Epithelial cell of prostate (primary cell): ENCODE measurements at regions not wholly inside any gene's neighbourhood (a gene's known extent, or its start where the extent isn't known, plus 50 kb on each side); places are given as distances from the start of the nearest gene placed in this dataset.
"Not testable (repeated sequence)": the region's sequence is repeated elsewhere in the genome, so short reads cannot be mapped to it uniquely, and the experiment has no call there.

Source experiments
- DNase-seq: peaks from one replicate; pipeline ENCODE4 v3.0.0-alpha.2; 2011; ENCODE audit warnings: low read depth, low spot score
- H3K27ac ChIP-seq: fragments of 450-650 bp; 2 replicates; pipeline ENCODE4 v1.5.1; 2017; ENCODE audit warnings: mild to moderate bottlenecking

DNA sequence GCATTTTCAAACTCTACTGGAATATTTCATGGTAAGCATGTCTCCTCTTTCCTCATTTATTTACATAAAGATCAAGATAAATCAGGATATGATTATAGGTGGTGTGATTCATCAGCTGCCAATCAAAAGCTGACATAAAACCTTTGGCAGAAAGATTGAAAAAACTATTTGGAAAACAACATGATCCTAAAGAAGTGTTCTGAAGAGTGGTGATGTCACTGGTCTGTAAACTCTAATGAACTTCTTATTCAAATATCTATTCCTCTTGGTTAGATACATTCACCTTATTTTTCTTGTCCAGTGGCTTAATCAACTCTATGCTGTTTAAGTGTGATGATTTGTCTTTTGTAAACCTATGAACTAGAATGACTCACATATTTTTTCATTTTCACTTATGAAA is 535.5 kb upstream of the CITED2 start:
- H3K27ac ChIP-seq, result no peak overlapping the region
- DNase-seq, result peak; percentile 2

DNA sequence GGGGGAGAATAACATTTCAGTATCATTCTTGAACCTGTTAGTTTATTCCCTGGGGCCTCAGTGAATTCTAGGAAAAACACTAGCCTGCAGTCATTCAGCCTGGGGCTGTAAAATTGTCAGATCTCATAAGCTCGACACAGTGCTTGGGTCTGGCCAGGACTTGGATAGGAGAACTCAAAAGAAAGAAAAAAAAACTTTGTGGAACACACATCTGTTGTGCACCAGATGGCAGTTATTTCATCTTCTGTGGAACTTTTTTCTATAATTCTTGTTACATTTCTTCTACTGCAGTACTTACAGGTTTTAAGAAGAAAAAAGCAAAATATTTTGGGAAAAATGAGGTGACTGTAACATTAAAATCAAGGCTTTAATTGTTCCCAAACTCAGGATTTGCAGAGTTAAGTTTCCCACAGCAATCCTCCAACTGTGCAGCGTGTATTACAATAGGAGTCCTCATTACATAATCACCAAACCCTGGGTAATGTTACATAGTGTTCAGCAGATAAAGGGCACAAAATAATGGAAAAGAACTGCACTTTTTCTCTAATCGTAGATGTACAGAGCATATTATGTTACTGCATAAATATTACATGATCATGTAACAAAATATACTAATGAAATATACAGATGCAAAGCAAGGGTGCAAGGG is 531.1 kb upstream of the CITED2 start:
- no peak for DNase-seq
- H3K27ac ChIP-seq, result no peak overlapping the region

DNA sequence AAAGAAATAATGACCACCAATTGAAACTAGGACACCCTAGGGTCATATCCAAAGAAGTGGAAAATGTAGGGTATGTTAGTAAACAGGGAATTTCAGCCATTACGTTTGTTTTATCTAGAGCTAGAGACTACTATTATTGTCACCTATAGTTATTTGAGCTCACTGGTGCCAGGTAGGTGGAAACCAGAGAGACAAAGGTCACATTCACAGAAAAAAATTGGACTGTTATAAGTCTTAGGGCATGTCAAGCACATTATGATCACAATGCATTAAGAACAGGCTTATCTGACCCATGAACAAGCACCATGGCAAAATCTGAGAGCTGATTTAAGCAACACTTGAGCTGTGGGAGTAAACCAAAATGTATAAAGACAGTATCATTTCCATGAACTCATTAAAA is 530.1 kb upstream of the CITED2 start:
- DNase-seq, result no peak
- H3K27ac ChIP-seq, result no peak overlapping the region

DNA sequence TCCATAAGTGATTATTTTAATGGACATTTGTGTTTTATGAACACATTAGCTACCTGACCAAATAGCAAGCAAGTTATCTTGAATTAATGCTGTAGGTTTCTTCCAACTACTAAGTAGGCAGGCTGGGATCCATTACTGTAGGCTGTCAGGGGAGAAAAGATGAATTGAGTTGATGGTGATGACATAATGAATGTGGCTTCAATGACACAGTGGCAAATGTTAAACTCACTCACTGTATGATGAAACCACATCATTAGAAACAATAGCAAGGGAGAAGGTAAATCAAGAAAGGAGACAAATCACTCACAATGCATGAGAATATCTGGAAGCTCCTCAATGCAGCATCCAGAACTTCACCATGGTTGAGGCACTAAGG is 529.7 kb upstream of the CITED2 start:
- no peak overlapping the region for H3K27ac ChIP-seq
- DNase-seq, result no peak

DNA sequence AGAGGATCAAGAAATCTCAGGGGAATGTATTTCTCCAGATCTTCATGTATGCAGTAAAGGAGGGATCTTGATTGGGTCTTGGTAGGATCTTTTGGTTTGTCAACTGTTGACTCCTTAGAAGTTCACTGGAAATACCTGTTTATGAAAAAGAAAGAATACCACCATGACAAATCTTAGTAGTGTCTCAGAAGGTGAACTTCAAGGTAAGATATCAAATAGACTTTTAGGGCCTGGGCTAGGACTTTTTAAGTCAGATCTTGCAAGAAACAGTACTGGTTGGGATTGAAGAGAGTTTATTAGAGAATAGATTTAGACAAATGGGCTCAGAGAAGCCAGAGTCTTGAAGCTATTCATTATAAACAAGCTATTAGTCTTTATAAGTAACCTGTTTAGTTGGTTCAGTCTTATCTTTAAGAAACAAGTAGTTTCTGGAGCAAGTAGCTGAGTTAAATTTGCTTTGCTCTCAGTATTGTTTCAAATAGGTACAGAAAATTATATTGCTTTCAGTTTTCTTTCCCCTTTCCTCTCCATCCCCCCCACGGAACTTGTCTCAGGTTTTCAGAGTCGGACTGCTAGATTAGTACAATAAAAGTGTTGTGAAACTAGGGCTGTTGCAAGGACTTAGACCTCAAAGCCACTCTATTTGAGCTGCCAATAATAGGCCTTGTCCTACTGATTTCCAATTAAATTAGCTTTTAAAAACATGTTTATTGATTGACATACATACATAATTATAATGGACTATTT is 529.1 kb upstream of the CITED2 start:
- DNase-seq, result no peak
- no peak overlapping the region for H3K27ac ChIP-seq

DNA sequence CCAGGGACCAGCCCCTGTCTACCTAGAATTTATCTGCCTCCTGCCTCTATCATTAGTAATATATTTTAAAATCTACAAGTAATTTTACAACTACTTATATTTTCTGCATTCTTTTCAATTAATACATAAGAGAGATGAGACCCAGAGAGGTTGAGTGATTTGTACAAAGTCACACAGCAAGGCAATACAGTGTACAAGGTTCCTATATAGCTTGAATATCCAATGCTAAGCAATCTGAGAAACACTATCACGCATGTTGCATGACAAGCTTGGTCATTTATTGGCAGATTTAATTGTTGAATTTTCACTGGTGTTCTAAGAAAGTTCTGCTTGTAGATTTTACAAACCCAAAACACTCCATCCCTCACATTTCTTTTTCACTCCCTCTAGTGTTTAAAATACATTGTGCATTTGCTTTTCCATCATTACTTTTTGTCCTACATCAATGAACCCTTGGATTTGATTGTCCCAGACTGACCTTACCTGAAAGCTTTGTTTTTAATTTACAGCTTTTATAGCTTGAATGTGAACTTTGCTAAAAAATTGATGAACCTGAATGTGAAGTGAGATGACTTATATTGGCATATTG is 520.9 kb upstream of the CITED2 start:
- no peak for DNase-seq
- H3K27ac ChIP-seq, result no peak overlapping the region

DNA sequence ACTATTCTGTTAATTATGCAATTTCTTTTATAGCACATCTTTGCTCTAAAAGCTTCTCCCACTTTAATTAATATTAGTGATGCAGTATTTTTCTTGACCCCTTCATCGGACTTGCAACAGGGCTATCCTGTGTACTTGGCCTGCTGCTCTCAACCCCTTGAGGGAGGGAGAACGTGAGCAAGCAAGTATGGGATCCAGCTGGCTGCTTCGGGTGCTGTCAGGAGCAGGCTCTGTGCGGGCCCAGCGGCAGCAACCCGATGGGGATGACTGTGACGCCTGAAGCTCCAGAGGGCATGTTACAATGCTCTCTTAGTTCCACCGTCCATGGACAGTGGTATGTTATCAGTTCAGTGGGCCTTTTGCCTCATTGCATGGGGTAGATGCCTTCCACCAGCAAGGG is 519.8 kb upstream of the CITED2 start:
- H3K27ac ChIP-seq, result no peak overlapping the region
- DNase-seq, result no peak

DNA sequence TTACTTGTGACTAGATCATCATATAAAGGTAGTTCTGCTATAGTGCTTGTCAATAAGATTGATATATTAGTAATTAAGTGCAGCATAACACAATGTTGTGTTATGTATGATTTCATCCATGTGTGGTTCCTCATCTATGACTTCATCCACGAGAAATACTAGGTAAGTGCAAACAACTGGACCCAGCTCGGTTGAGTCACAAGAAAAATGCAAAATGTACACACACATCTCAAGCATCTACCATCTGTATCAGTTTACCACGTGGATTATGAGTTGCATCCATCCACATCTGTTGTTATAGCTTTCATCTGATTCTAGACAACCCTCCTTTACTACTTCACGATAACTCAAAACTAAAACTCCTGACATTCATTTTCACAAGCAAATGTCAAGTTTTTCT is 517.0 kb upstream of the CITED2 start:
- no peak for DNase-seq
- no peak overlapping the region for H3K27ac ChIP-seq

DNA sequence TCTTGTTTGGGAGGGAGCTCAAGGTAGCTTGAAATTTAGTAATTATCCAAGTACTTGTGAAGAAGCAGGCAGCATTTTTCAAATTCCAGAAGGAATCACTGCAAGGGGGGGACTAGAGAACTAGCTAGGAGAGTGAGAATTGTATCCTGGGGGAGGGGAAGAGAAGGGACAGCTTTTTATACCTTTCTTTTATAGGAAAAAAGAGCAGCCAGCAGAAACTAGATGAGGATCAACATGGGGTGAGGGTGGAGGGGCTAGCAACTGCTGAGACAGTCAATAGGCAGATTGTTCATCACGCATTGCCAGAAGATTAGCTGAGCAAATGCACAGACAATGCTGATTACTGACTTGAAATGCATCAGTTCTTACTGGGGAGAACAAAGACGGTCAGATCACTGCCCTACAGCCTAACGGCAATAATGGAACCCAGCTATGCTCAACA is 514.3 kb upstream of the CITED2 start:
- H3K27ac ChIP-seq, result no peak overlapping the region
- no peak for DNase-seq

DNA sequence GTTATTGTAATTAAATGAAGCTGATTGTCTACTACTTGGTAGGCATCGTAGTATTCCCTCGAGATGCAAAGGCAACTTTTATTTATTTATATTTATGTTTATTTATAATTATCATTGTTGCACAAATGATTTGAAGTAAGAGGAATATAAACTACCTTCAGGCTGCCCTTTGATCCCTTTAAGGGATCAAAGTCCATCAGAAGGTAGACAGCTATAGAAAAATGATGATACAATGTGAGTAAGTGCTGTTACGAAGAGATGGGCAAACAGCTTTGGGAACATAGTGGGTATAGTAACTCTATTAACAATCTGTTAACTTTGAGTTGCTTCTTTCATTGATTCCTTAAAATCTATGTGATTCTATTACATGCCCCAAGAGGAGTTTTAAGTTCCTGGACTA is 512.8 kb upstream of the CITED2 start:
- no peak for DNase-seq
- H3K27ac ChIP-seq, result no peak overlapping the region

DNA sequence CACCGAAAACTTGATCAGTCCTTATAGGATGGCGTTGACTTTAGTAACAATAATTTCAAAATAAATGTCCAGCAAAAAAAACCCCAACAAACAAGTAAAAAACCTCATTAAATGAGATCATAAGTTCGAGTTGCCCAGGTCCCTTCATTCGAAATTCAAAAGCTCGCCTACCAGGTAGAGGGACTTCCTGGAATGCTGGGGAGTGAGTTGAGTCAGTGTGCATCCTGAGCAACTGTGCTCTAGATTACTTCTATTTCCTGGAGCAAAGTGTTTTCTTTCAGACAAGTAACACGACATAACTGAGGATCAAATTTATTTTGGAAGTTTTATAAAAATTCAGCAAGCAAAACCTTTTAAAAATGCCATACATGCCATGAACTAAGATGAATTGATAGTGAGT is 511.9 kb upstream of the CITED2 start:
- no peak for DNase-seq

DNA sequence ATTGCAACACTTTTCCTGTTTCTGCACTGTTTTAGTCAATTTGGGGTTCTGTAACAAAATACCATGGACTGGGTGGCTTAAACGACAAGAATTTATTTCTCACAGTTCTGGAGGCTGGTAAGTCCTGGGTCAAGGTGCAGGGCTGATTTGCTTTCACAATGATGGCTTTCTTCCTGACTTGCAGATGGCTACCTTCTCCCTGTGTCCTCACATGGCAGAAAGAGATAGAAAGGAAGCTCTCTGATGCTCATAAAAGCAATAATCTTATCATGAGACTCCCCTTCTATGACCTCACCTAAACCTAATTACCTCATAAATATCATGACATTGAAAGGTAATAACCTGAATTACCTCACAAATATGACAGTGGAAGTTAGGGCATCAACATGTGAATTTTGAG is 511.5 kb upstream of the CITED2 start:
- DNase-seq, result no peak
- H3K27ac ChIP-seq, result no peak overlapping the region

More for the DNA sequence above, 511.9 kb upstream of the CITED2 start:
- H3K27ac ChIP-seq, result no peak overlapping the region

DNA sequence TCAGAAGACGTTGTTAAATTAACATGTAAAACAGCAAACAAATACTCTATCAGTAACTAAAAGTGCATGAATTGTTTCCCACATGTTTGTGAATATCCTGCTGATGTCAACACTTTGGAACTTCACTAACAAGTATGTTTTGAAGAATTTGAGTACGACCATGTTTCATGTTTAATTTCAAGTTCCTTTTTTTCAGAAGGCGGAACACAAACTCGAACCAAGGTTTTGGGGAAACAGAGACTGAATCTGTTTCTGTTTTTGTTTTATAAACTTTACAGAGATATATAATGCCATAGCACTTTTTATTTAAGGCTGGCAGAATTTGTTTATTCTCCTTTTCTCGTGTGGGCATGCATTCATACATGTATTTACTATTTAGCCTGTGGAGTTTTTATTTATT is 509.3 kb upstream of the CITED2 start:
- DNase-seq, result no peak
- H3K27ac ChIP-seq, result no peak overlapping the region

DNA sequence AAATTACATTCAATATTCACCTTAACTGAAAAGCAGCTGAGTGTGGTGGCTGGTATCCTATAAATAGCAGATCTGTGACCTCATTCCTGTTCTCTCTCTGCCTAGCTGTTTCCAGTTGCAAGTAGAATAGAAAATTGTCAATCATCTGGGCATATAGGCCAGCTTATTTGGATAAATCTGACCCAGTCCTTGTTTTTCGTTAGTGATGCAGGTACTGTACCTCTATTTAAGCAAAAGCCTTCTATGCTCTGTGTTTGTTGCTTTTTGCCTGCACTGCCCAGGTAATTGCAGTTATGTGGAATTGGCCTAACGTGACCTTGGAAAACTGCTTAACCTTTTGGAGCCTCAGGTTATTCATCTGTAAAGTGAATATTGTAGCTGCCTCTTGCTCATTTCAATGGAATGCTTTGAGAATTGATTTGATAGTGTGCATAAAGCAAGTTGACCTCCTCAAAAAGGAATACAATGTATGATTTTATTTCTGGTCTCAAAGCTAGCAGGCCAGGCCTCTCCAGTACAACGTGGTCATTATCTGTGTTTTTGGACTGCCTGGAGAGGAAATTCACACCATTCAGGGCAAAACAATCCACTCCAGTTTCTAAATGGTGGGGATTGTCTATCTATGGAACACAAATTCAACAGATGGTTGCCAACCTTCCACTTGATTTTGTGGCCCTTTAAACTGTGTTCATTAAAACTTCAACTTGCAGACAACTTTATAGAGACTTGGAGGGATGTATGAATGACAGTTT is 508.7 kb upstream of the CITED2 start:
- no peak overlapping the region for H3K27ac ChIP-seq
- no peak for DNase-seq

DNA sequence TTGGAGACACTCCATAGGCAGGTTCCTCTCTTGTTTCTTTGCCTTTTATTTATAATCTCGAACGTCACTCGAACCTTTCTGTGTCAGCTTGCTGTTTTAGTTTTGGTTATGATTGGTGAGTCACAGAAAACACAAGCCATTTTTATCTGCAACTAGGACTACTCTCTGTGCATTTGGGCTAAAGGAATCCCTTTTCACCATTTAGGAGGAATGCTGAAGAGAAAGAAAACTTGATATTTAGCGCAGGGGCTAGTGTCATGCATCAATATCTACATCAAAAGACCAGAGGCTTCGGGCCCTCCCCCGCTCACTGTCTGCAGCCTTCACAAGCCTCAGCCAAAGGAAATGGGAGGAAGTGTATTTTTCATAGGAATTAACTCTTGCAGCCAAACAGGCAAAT is 507.8 kb upstream of the CITED2 start:
- H3K27ac ChIP-seq, result no peak overlapping the region
- no peak for DNase-seq

DNA sequence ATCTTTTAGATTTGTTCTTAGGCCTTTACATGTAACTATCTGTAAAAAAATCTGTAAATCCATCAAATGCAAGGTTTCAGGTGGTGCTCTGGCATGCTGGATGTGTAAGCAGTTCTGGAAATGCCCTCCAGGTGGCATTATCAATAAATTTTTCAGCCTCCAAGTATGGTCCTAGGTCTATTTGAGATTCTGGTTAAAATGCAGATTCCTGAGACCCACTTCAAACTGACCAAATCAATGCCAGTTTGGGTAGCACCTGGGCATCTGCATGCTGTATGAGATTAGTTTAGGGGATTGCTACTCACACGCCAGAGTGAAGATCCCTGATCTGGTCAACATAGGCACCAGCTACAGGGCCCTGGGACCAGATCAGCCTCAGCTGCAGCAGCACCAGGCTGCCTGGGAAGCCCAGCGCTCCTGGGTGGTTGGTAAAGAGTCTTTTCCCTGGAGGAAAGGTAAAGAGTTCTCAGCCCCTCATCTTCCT is 507.3 kb upstream of the CITED2 start:
- DNase-seq, result no peak
- H3K27ac ChIP-seq, result no peak overlapping the region

DNA sequence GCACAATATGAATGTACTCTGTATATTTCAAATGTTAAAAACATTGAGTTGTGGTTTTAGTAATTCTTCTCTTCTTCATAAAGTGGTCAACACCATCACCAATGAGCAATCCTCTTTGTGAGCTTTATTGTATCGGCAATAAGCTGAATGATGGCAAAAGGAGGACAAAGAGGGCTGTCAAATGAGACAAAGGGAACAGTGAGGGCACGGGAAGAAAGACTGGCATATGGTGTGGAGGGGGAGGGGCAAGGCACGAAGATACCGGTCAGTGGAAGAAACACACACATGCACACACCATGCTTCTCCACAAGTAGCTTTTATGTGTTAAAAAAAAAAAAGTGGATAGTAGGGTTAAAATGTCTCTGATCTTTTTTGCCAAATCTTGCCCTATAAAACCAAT is 506.8 kb upstream of the CITED2 start:
- DNase-seq, result no peak
- H3K27ac ChIP-seq, result no peak overlapping the region

DNA sequence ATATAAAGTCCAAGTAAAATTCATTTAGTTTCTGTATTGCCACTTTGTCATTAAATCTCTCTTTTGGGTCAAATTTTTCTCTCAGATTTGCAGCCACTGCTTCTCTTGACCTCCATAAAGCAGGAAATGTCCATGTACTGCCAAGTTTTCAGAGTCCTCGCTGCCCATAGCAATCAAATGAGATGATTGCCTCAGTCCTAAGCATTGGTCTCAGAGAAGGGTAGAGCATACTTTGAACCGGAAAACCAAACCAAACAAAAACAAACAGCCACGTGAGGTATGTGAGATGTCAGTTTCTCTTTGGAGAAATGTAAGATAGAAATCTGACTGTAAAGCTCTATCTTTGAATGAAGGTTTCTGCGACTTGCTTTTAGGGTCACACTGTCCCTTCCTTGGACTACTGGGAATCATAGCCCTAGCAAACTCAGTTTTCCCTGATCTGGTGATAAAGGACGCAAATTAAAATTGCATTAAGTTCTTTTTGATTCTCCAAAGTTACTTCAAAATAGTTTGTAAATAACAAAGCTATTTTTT is 505.4 kb upstream of the CITED2 start:
- H3K27ac ChIP-seq, result no peak overlapping the region
- no peak for DNase-seq

DNA sequence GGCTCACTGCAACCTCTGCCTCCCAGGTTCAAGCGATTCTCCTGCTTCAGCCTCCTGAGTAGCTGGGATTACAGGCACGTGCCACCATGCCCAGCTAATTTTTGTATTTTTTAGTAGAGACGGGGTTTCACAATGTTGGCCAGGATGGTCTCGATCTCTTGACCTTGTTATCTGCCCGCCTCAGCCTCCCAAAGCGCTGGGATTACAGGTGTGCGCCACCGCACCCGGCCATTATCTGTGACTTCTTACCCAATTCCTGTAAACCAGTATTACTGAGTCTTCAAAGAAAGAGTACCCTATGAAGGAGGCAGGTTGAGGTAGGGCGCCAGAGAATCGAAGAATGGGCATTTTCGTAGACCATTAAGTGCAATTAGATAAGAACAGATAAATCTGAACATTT is 504.8 kb upstream of the CITED2 start:
- H3K27ac ChIP-seq, DNase-seq: not testable (repeated sequence)

DNA sequence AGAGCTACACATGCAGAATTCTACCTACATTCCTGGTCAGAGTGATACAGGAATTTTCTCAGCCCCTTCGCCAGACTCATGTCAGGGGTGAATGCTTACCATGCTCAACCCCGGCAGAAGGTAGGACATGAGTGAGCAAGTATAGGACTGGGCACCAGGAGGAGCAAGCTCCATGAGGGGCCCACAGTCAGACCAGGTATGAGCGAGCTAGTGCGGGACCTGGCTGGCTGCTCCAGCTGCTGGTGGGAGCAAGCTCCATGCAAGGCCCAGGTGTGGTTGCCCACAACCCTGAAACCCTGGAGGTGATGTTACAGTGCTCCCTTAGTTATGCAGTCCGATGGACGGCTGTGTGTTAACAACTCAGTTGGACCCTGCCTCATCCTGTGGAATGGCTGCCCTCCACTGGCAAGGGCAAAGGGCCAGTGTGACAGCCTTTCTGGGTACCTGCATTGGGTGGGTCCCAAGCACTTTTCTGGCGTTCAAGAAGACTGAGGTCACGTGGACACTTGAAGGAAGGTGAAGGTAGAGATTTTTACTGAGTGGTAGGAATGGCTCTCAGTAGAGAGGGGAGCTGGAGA is 503.5 kb upstream of the CITED2 start:
- DNase-seq, result no peak
- no peak overlapping the region for H3K27ac ChIP-seq
